GM13977 (cell line): ENCODE measurements at regions not wholly inside any gene's neighbourhood (a gene's known extent, or its start where the extent isn't known, plus 50 kb on each side); places are given as distances from the start of the nearest gene placed in this dataset.

Source experiments
- DNase-seq: peaks from one replicate; pipeline ENCODE4 v3.0.0; 2012; ENCODE audit warnings: low spot score
- CTCF ChIP-seq: IDR thresholded peaks from 2 replicates; pipeline ENCODE4 v1.5.1; 2012; ENCODE audit warnings: mild to moderate bottlenecking, control low read depth; ENCODE audit not compliant: insufficient read depth; ENCODE audit errors: extremely low read depth, missing control alignments
- in situ Hi-C: fragments of 300-500 bp; cut with MboI; formaldehyde crosslinking; loops from one replicate; pipeline ENCODE4 v1.12.0; 2022; ENCODE audit warnings: low sequenced_read_pairs, low pct_unique_long_range_greater_than_20kb, mixed read lengths, inconsistent platforms; ENCODE audit not compliant: unreplicated experiment

- TF ChIP-seq CTCF = no peak
- in situ Hi-C loops = no loop called here
- no peak for DNase-seq
Measured at GRCh38 chr1:60564916-60565750, 491.6 kb upstream of the C1orf87 start.

GRCh38 chr1:60563777-60564535, 490.4 kb upstream of the C1orf87 start:
- no peak for DNase-seq
- TF ChIP-seq CTCF = no peak
- in situ Hi-C loops = no loop called here

- TF ChIP-seq CTCF = no peak
- DNase-seq = no peak
- in situ Hi-C loops = no loop called here
Measured at GRCh38 chr1:60562740-60563139, 489.2 kb upstream of the C1orf87 start.

GRCh38 chr1:60560701-60561100, 487.1 kb upstream of the C1orf87 start:
- DNase-seq = no peak
- TF ChIP-seq CTCF = no peak
- in situ Hi-C loops = no loop called here

GRCh38 chr1:60558236-60558635, 484.7 kb upstream of the C1orf87 start:
- in situ Hi-C loops = no loop called here
- DNase-seq = no peak
- TF ChIP-seq CTCF = no peak

- in situ Hi-C loops = no loop called here
- DNase-seq = no peak
- TF ChIP-seq CTCF = no peak
Measured at GRCh38 chr1:60553730-60554129, 480.2 kb upstream of the C1orf87 start.
